ENCODE measurements at regions not wholly inside any gene's neighbourhood (a gene's known extent, or its start where the extent isn't known, plus 50 kb on each side); places are given as distances from the start of the nearest gene placed in this dataset.

- TF ChIP-seq CTCF (IDR thresholded peaks at IDR 0.05) (peak in 2 of 7 experiments; percentile 6 to 13), POLR2A (IDR thresholded peaks at IDR 0.05) (no peak)
These were observed 203.7 kb upstream of the MSX2 start for GRCh38 chr5:174520420-174521396.

Data from body of pancreas (tissue), 4 donors.